Stomach (tissue), 8 donors: ENCODE measurements at regions not wholly inside any gene's neighbourhood (a gene's known extent, or its start where the extent isn't known, plus 50 kb on each side); places are given as distances from the start of the nearest gene placed in this dataset.

Experiments
- DNase-seq, 2 donors: peaks; one replicate each; pipeline versions ENCODE4 v3.0.0 to v3.0.0-alpha.2; 2013 to 2019
- H3K27ac ChIP-seq, 5 donors: fragments of 200-600 bp in 4 of 5; sonication (generic) in 4 of 5; one replicate each; pipeline ENCODE4 v1.5.1; 2013 to 2019; ENCODE audit warnings: mild to moderate bottlenecking in 1 of 5, moderate library complexity in 1 of 5
- H3K27me3 ChIP-seq, 3 donors: fragments of 200-600 bp; sonication (generic); one replicate each; pipeline ENCODE4 v1.5.1; 2017 to 2019; ENCODE audit warnings: mixed run types in 1 of 3
- H3K36me3 ChIP-seq, 4 donors: fragments of 200-600 bp; sonication (generic); 1 replicate in 3 of 4; 2 replicates in 1 of 4; pipeline ENCODE4 v1.5.1; 2016 to 2019
- H3K4me1 ChIP-seq, 4 donors: fragments of 200-600 bp; sonication (generic); one replicate each; pipeline ENCODE4 v1.5.1; 2016 to 2019
- H3K4me3 ChIP-seq, 4 donors: fragments of 200-600 bp; sonication (generic) in 3 of 4; one replicate each; pipeline ENCODE4 v1.5.1; 2016 to 2019; ENCODE audit warnings: mild to moderate bottlenecking in 1 of 4
- H3K9me3 ChIP-seq, 4 donors: fragments of 200-600 bp; sonication (generic); one replicate each; pipeline ENCODE4 v1.5.1; 2016 to 2019
- CTCF ChIP-seq, 7 experiments: fragments of 450-650 bp in 4 of 7; fragments of 200-600 bp in 3 of 7; sonication (generic) in 3 of 7; IDR thresholded peaks; one replicate each; pipeline ENCODE4 v1.5.1; 2016 to 2019; ENCODE audit warnings: antibody characterized with exemption in 7 of 7, control low read depth in 2 of 7, mild to moderate bottlenecking in 1 of 7
- EP300 ChIP-seq: sonication (generic); formaldehyde crosslinking; IDR thresholded peaks from one replicate; pipeline ENCODE4 v1.6.1; 2017; ENCODE audit warnings: antibody characterized with exemption
- POLR2A ChIP-seq, 4 donors: fragments of 450-650 bp; IDR thresholded peaks; one replicate each; pipeline ENCODE4 v1.6.1; 2016; ENCODE audit warnings: antibody characterized with exemption in 4 of 4, control low read depth in 2 of 4, mild to moderate bottlenecking in 1 of 4, moderate library complexity in 1 of 4
- POLR2AphosphoS5 ChIP-seq, 3 donors: sonication (generic); formaldehyde crosslinking; IDR thresholded peaks; one replicate each; pipeline ENCODE4 v1.6.1; 2016; ENCODE audit warnings: antibody characterized with exemption in 3 of 3
- WGBS, 5 donors: extraction: QIAGEN DNeasy Blood & Tissue Kit in 3 of 5; methylation state at CpG; one replicate each; pipeline versions ENCODE4 v1.1.5 to v1.1.7; 2013 to 2018; 5-methylcytosine and 5-hydroxymethylcytosine counted together
- intact Hi-C: fragments of 100-400 bp; cut with DNase I; formaldehyde crosslinking; loops from one replicate; pipeline ENCODE4 v1.15.1; 2023; ENCODE audit warnings: low total_unique reads
- donor health status: healthy with polysubstance abuse.
- donor health status: Bipolar disorder and iron deficiency.
- donor health status: healthy.

DNA sequence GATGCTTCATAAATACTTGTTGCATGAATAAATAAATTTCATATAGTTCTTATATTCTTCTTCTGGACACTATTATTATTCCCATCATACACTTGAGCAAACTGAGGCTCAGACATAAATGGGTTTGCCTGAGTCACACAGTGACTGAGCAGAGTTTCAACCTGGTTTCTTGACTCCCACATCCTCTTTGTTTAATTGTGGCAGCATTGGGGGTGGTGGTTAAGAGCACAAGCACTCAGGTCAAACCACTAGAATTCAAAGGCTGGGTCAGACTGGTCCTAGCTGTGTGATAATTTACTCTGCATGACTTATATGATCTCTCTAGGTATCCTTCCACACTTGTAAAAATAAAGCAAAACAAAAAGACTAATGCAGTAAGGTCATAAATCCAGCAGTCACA is 274.9 kb upstream of the SRRM4 start:
- DNase-seq = no peak
- no peaks in the 10 kb centered on the region for H3K27me3 ChIP-seq
- no peak overlapping the region for H3K4me3 ChIP-seq
- H3K9me3 ChIP-seq = peaks cover 0 to 5% (median 0%) of the 10 kb centered on the region in 4 donors
- intact Hi-C loops = no loop called here
- H3K27ac ChIP-seq = no peak overlapping the region
- no peaks in the 10 kb centered on the region for H3K36me3 ChIP-seq
- TF ChIP-seq POLR2AphosphoS5 (IDR thresholded peaks at IDR 0.05) = no peak
- no peak for TF ChIP-seq CTCF (IDR thresholded peaks at IDR 0.05)
- TF ChIP-seq EP300 = no peak
- TF ChIP-seq POLR2A (IDR thresholded peaks at IDR 0.05) = no peak
- H3K4me1 ChIP-seq = no peaks in the 10 kb centered on the region

GRCh38 chr12:118709946-118710345 is 271.4 kb upstream of the SRRM4 start:
- H3K4me1 ChIP-seq = no peaks in the 10 kb centered on the region
- 66 to 89% (median 76%) methylated on average over 2 of the region's 2 CpGs for WGBS, 5 donors
- no peaks in the 10 kb centered on the region for H3K27me3 ChIP-seq
- intact Hi-C loops = no loop called here
- no peak overlapping the region for H3K27ac ChIP-seq
- H3K36me3 ChIP-seq = no peaks in the 10 kb centered on the region
- TF ChIP-seq POLR2A (IDR thresholded peaks at IDR 0.05) (no peak), EP300 (no peak)
- DNase-seq = no peak
- no peak overlapping the region for H3K4me3 ChIP-seq
- H3K9me3 ChIP-seq = peaks cover 0 to 4% (median 0%) of the 10 kb centered on the region in 4 donors

DNA sequence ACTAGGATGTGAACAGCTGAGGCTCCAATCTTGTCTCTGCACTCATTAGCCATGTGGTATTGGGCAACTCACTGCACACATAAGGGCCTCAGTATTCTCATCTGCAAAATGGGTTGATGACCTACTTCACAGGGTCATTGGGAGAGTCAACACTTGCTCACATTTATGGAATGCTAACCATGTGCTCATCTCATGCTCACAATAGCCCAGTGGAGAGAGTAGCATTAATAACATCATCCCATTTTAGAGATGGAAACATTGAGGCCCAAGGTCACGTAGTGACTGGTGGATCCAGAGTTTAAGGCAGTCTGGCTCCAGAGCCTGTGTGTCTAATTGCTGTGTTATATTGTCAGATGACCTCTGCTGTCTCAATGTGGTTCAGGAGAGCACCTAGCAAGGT is 270.2 kb upstream of the SRRM4 start:
- no peak for DNase-seq
- H3K9me3 ChIP-seq = peaks cover 0 to 4% (median 0%) of the 10 kb centered on the region in 4 donors
- 43 to 56% (median 50%) methylated on average over 1 of the region's 1 CpG; no CpG with 5 or more reads in 1 of the 5 donors for WGBS, 5 donors
- intact Hi-C loops = no loop called here
- H3K27ac ChIP-seq = no peak overlapping the region
- H3K36me3 ChIP-seq = no peaks in the 10 kb centered on the region
- no peak overlapping the region for H3K4me3 ChIP-seq
- no peaks in the 10 kb centered on the region for H3K27me3 ChIP-seq
- no peaks in the 10 kb centered on the region for H3K4me1 ChIP-seq
- TF ChIP-seq POLR2A (IDR thresholded peaks at IDR 0.05) (no peak), EP300 (no peak)

GRCh38 chr12:118714051-118714460 is 267.3 kb upstream of the SRRM4 start:
- Histone ChIP-seq H3K4me3 (no peak overlapping the region), H3K36me3 (no peaks in the 10 kb centered on the region), H3K4me1 (no peaks in the 10 kb centered on the region), H3K27ac (no peak overlapping the region), H3K9me3 (no peaks in the 10 kb centered on the region), H3K27me3 (no peaks in the 10 kb centered on the region)
- DNase-seq = peak in 1 of 2 donors; percentile 35
- WGBS, 5 donors = 13 to 18% (median 14%) methylated on average over 5 of the region's 5 CpGs
- intact Hi-C loops = no loop called here
- TF ChIP-seq CTCF (IDR thresholded peaks at IDR 0.05) = peak in 1 of 7 experiments; percentile 15
- TF ChIP-seq EP300 = no peak
- TF ChIP-seq POLR2A (IDR thresholded peaks at IDR 0.05) = no peak
- TF ChIP-seq POLR2AphosphoS5 (IDR thresholded peaks at IDR 0.05) = no peak

- WGBS, 5 donors = 20 to 29% (median 27%) methylated on average over 4 of the region's 4 CpGs
- no peak overlapping the region for H3K4me3 ChIP-seq
- no peak overlapping the region for H3K27ac ChIP-seq
- H3K4me1 ChIP-seq = no peaks in the 10 kb centered on the region
- H3K36me3 ChIP-seq = no peaks in the 10 kb centered on the region
- intact Hi-C loops = no loop called here
- H3K9me3 ChIP-seq = no peaks in the 10 kb centered on the region
- TF ChIP-seq POLR2AphosphoS5 (IDR thresholded peaks at IDR 0.05) (no peak), EP300 (no peak), CTCF (IDR thresholded peaks at IDR 0.05) (no peak), POLR2A (IDR thresholded peaks at IDR 0.05) (no peak)
- no peak for DNase-seq
- no peaks in the 10 kb centered on the region for H3K27me3 ChIP-seq
Observed at GRCh38 chr12:118714500-118714899, 266.8 kb upstream of the SRRM4 start.
